Gastroesophageal sphincter (tissue), 3 donors: ENCODE measurements at regions not wholly inside any gene's neighbourhood (a gene's known extent, or its start where the extent isn't known, plus 50 kb on each side); places are given as distances from the start of the nearest gene placed in this dataset.

Source experiments
- EP300 ChIP-seq: sonication (generic); formaldehyde crosslinking; IDR thresholded peaks from one replicate; pipeline ENCODE4 v1.6.1; 2017; ENCODE audit warnings: antibody characterized with exemption, mild to moderate bottlenecking
- POLR2A ChIP-seq, 2 donors: fragments of 450-650 bp; IDR thresholded peaks; one replicate each; pipeline ENCODE4 v1.6.1; 2017; ENCODE audit warnings: antibody characterized with exemption in 2 of 2, mild to moderate bottlenecking in 2 of 2, moderate library complexity in 1 of 2
- POLR2AphosphoS5 ChIP-seq: sonication (generic); formaldehyde crosslinking; IDR thresholded peaks from one replicate; pipeline ENCODE4 v1.6.1; 2017; ENCODE audit warnings: antibody characterized with exemption
- TF ChIP-seq, protein P1 (sequence below), 4 experiments: fragments of 200-600 bp in 2 of 4; fragments of 450-650 bp in 2 of 4; sonication (generic) in 1 of 4; IDR thresholded peaks; one replicate each; pipeline ENCODE4 v1.5.1; 2017 to 2019; ENCODE audit warnings: antibody characterized with exemption in 4 of 4, mild to moderate bottlenecking in 2 of 4, moderate library complexity in 2 of 4

DNA sequence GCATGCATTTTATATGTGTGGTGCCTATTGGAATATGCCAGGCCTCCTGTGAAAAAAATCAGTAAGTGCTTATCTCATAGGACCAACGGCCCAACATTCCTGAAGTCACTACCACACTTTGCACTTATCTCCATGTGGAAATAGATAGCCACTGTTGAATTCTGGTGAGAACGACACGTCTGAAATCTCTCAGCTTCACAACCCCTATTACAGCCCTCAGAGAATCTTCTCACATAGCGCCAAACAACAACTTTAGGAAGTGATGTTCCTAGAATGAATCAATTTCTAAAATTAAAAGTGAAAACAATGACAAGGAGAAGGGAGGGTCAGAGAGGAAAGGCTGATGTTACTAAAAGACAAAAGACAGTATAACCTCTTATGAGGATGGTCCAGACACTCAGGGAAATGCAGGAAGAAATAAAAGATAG is 270.8 kb upstream of the BTG1 start:
- TF ChIP-seq POLR2A (IDR thresholded peaks at IDR 0.05) (no peak), POLR2AphosphoS5 (no peak), EP300 (no peak)
- TF ChIP-seq, protein P1, sequence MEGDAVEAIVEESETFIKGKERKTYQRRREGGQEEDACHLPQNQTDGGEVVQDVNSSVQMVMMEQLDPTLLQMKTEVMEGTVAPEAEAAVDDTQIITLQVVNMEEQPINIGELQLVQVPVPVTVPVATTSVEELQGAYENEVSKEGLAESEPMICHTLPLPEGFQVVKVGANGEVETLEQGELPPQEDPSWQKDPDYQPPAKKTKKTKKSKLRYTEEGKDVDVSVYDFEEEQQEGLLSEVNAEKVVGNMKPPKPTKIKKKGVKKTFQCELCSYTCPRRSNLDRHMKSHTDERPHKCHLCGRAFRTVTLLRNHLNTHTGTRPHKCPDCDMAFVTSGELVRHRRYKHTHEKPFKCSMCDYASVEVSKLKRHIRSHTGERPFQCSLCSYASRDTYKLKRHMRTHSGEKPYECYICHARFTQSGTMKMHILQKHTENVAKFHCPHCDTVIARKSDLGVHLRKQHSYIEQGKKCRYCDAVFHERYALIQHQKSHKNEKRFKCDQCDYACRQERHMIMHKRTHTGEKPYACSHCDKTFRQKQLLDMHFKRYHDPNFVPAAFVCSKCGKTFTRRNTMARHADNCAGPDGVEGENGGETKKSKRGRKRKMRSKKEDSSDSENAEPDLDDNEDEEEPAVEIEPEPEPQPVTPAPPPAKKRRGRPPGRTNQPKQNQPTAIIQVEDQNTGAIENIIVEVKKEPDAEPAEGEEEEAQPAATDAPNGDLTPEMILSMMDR (IDR thresholded peaks at IDR 0.05) = no peak
